SK-N-MC (cell line): ENCODE measurements at regions not wholly inside any gene's neighbourhood (a gene's known extent, or its start where the extent isn't known, plus 50 kb on each side); places are given as distances from the start of the nearest gene placed in this dataset.

Experiments used
- EZH2 ChIP-seq: fragments of 200-600 bp; sonication (generic); IDR thresholded peaks from one replicate; pipeline ENCODE4 v1.6.1; 2017; ENCODE audit warnings: antibody characterized with exemption
- FOXP2 ChIP-seq: optimal IDR thresholded peaks from 2 replicates; pipeline ENCODE3; 2011; ENCODE audit warnings: mild to moderate bottlenecking, moderate library complexity; ENCODE audit not compliant: insufficient read depth; ENCODE audit errors: extremely low read length, control extremely low read depth
- POLR2AphosphoS5 ChIP-seq: IDR thresholded peaks from 2 replicates; pipeline ENCODE4 v1.6.1; 2012; ENCODE audit warnings: mild to moderate bottlenecking, low read depth, low read length, borderline replicate concordance

- TF ChIP-seq POLR2AphosphoS5 (no peak), EZH2 (no peak), FOXP2 (no peak)
These were observed 493.4 kb upstream of the TUSC1 start for GRCh38 chr9:26171691-26172090.
